ENCODE measurements at regions not wholly inside any gene's neighbourhood (a gene's known extent, or its start where the extent isn't known, plus 50 kb on each side); places are given as distances from the start of the nearest gene placed in this dataset.

DNA sequence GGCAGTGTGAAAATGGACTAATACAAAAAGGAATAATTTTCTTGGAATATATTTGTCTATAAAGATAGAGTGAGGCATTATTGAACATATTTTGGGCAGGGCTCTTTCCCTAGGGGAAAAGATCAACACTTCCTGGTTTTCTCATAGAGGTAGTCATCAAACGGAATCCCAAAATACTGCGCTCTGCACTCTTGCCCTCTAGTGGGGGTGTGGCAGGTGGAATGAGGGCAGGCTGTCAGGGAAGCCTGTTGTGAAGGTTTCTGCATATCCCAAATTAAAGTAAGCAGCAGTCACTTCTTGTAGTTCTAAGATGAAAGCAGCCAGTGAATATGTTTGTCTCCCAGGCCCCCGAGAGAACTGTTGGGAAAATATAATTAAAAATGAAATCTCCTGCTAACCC is 666.8 kb upstream of the TMEM132C start:
- DNase-seq: no peak
- no peaks in the 10 kb centered on the region for H3K36me3 ChIP-seq (replicated peaks in 1 of 2; ENCODE audit: control extremely low read depth in 1 of 2, control insufficient read depth in 1 of 2, extremely low read depth in 1 of 2, insufficient read depth in 2 of 2, low read length in 1 of 2)
- Mint-ChIP-seq H3K9me3 (ENCODE audit: insufficient read depth) (peaks cover 6% of the 10 kb centered on the region), H3K27ac (no peak overlapping the region), H3K4me1 (no peaks in the 10 kb centered on the region), H3K4me3 (no peak overlapping the region), H3K27me3 (no peaks in the 10 kb centered on the region)
- H3K27me3 ChIP-seq (replicated peaks in 1 of 4; ENCODE audit: control extremely low read depth in 1 of 4, control insufficient read depth in 3 of 4, insufficient read depth in 4 of 4, low read length in 3 of 4): no peaks in the 10 kb centered on the region
- 95% methylated on average over 2 of the region's 3 CpGs for WGBS (ENCODE audit: insufficient coverage)
- TF ChIP-seq EZH2 (IDR thresholded peaks at IDR 0.05; ENCODE audit: borderline replicate concordance, insufficient read depth, low read depth, low read length, poor library complexity, severe bottlenecking): no peak
- TF ChIP-seq, protein P1, sequence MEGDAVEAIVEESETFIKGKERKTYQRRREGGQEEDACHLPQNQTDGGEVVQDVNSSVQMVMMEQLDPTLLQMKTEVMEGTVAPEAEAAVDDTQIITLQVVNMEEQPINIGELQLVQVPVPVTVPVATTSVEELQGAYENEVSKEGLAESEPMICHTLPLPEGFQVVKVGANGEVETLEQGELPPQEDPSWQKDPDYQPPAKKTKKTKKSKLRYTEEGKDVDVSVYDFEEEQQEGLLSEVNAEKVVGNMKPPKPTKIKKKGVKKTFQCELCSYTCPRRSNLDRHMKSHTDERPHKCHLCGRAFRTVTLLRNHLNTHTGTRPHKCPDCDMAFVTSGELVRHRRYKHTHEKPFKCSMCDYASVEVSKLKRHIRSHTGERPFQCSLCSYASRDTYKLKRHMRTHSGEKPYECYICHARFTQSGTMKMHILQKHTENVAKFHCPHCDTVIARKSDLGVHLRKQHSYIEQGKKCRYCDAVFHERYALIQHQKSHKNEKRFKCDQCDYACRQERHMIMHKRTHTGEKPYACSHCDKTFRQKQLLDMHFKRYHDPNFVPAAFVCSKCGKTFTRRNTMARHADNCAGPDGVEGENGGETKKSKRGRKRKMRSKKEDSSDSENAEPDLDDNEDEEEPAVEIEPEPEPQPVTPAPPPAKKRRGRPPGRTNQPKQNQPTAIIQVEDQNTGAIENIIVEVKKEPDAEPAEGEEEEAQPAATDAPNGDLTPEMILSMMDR (IDR thresholded peaks at IDR 0.05): no peak
- no peaks in the 10 kb centered on the region for H4K20me1 ChIP-seq (ENCODE audit: control insufficient read depth, insufficient read depth, low read length, poor library complexity, severe bottlenecking)
- no peak for ATAC-seq (ENCODE audit: low read depth)
- no peaks in the 10 kb centered on the region for H3K9me3 ChIP-seq (ENCODE audit: control extremely low read depth in 1 of 3, control insufficient read depth in 2 of 3, insufficient read depth in 1 of 3, low read length in 2 of 3)
- POLR2A ChIA-PET: no interaction called here
- H3K27ac ChIP-seq (ENCODE audit: low read length in 2 of 2): no peak overlapping the region
- no peak overlapping the region for H3K4me3 ChIP-seq (ENCODE audit: control extremely low read depth in 1 of 5, extremely low read depth in 1 of 5, insufficient read depth in 1 of 5, low read depth in 2 of 5, low read length in 4 of 5)
- H3K79me2 ChIP-seq (ENCODE audit: control insufficient read depth, insufficient read depth, low read length): no peaks in the 10 kb centered on the region
- CTCF ChIA-PET: no interaction called here
- intact Hi-C loops (cut with micrococcal nuclease): no loop called here
- no peak overlapping the region for H3K9ac ChIP-seq (ENCODE audit: low read length)
- no peaks in the 10 kb centered on the region for H3K4me1 ChIP-seq (ENCODE audit: control insufficient read depth in 2 of 2, insufficient read depth in 2 of 2, low read length in 2 of 2)
- no peak overlapping the region for H2AFZ ChIP-seq (ENCODE audit: insufficient read depth, low read depth, low read length, poor library complexity, severe bottlenecking)
- no peak overlapping the region for H3K4me2 ChIP-seq (replicated peaks; ENCODE audit: low read depth, low read length, poor library complexity, severe bottlenecking)

DNA sequence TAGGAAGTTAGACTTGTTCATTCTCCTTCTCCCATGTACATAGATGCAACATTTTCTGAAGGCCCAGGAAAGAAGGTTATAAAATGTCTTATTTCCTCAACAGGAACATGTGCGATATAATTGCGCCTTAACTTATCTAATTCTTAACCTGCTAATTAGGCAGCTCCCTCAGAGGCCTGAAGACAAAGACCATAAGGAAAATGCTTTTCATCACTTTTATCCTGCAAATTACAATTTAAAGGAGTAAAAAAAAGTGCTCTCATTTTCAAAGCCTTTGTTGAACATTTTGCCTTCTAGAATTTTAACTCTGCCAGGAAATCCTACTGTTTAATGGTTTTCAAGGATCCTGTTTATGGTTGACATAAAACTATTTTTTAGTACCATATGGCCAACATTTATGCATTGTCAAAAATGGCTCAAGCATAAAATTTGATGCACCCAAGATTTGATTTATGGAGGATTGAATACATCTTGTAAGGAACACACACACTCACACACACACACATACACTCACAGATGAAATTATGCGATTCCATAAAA is 660.4 kb upstream of the TMEM132C start:
- Histone ChIP-seq H3K36me3 (replicated peaks in 1 of 2; ENCODE audit: control extremely low read depth in 1 of 2, control insufficient read depth in 1 of 2, extremely low read depth in 1 of 2, insufficient read depth in 2 of 2, low read length in 1 of 2) (no peaks in the 10 kb centered on the region), H3K4me2 (replicated peaks; ENCODE audit: low read depth, low read length, poor library complexity, severe bottlenecking) (no peak overlapping the region), H3K4me3 (ENCODE audit: control extremely low read depth in 1 of 5, extremely low read depth in 1 of 5, insufficient read depth in 1 of 5, low read depth in 2 of 5, low read length in 4 of 5) (no peak overlapping the region), H3K27me3 (replicated peaks in 1 of 4; ENCODE audit: control extremely low read depth in 1 of 4, control insufficient read depth in 3 of 4, insufficient read depth in 4 of 4, low read length in 3 of 4) (no peaks in the 10 kb centered on the region), H3K79me2 (ENCODE audit: control insufficient read depth, insufficient read depth, low read length) (no peaks in the 10 kb centered on the region), H4K20me1 (ENCODE audit: control insufficient read depth, insufficient read depth, low read length, poor library complexity, severe bottlenecking) (no peaks in the 10 kb centered on the region), H3K9me3 (ENCODE audit: control extremely low read depth in 1 of 3, control insufficient read depth in 2 of 3, insufficient read depth in 1 of 3, low read length in 2 of 3) (peaks cover 0 to 4% (median 0%) of the 10 kb centered on the region in 3 donors), H2AFZ (ENCODE audit: insufficient read depth, low read depth, low read length, poor library complexity, severe bottlenecking) (no peak overlapping the region), H3K9ac (ENCODE audit: low read length) (no peak overlapping the region), H3K4me1 (ENCODE audit: control insufficient read depth in 2 of 2, insufficient read depth in 2 of 2, low read length in 2 of 2) (no peaks in the 10 kb centered on the region), H3K27ac (ENCODE audit: low read length in 2 of 2) (no peak overlapping the region)
- Mint-ChIP-seq H3K27ac (no peak overlapping the region), H3K9me3 (ENCODE audit: insufficient read depth) (peaks cover 8% of the 10 kb centered on the region), H3K4me3 (no peak overlapping the region), H3K4me1 (no peaks in the 10 kb centered on the region), H3K27me3 (no peaks in the 10 kb centered on the region)
- no CpG with 5 or more reads among the region's 3 CpGs for WGBS (ENCODE audit: insufficient coverage)
- ChIA-PET POLR2A (no interaction called here), CTCF (no interaction called here)
- intact Hi-C loops (cut with micrococcal nuclease): no loop called here
- TF ChIP-seq, protein P1 (IDR thresholded peaks at IDR 0.05): no peak
- TF ChIP-seq EZH2 (IDR thresholded peaks at IDR 0.05; ENCODE audit: borderline replicate concordance, insufficient read depth, low read depth, low read length, poor library complexity, severe bottlenecking): no peak
- no peak for DNase-seq
- ATAC-seq (ENCODE audit: low read depth): no peak

Data from B cell (primary cell).